Coronary artery (tissue), 2 donors: ENCODE measurements at regions not wholly inside any gene's neighbourhood (a gene's known extent, or its start where the extent isn't known, plus 50 kb on each side); places are given as distances from the start of the nearest gene placed in this dataset.

Experiments used
- DNase-seq: peaks from one replicate; pipeline ENCODE4 v3.0.0-alpha.2; 2017; ENCODE audit warnings: low spot score
- H3K27ac ChIP-seq, 2 donors: fragments of 200-600 bp; sonication (generic); one replicate each; pipeline ENCODE4 v1.5.1; 2016 to 2019
- H3K4me3 ChIP-seq: fragments of 200-600 bp; sonication (generic); 2 replicates; pipeline ENCODE4 v1.5.1; 2016; ENCODE audit warnings: mild to moderate bottlenecking, moderate library complexity
- CTCF ChIP-seq: fragments of 200-600 bp; sonication (generic); IDR thresholded peaks from one replicate; pipeline ENCODE4 v1.5.1; 2019; ENCODE audit warnings: antibody characterized with exemption

GRCh38 chr3:177554895-177555759 is 357.8 kb upstream of the TBL1XR1 start:
- Histone ChIP-seq H3K4me3 (no peak overlapping the region), H3K27ac (peak overlapping the region; percentile 7 to 61)
- no peak for TF ChIP-seq CTCF
- no peak for DNase-seq

DNA sequence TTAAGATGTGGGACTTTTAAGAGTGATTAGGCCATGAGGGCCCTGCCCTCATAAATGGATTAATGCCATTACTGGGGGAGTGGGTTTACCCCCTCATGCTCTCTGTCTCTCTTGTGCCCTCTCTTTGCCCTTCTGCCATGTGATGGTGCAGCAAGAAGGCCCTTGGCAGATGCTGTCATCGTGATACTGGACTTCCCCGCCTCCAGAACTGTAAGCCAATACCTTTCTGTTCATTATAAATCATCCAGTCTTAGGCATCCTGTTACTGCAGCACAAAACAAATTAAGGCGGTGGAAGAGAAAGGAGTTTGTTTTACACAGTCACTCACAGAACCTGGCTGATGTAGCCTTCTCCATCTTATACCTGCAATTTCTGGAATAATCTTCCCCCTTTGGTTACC is 360.3 kb upstream of the TBL1XR1 start:
- H3K4me3 ChIP-seq = no peak overlapping the region
- TF ChIP-seq CTCF = no peak
- no peak for DNase-seq
- H3K27ac ChIP-seq = no peak overlapping the region

- no peak for TF ChIP-seq CTCF
- no peak for DNase-seq
- H3K4me3 ChIP-seq = no peak overlapping the region
- no peak overlapping the region for H3K27ac ChIP-seq
These were observed 364.1 kb upstream of the TBL1XR1 start for GRCh38 chr3:177561365-177561764.

DNA sequence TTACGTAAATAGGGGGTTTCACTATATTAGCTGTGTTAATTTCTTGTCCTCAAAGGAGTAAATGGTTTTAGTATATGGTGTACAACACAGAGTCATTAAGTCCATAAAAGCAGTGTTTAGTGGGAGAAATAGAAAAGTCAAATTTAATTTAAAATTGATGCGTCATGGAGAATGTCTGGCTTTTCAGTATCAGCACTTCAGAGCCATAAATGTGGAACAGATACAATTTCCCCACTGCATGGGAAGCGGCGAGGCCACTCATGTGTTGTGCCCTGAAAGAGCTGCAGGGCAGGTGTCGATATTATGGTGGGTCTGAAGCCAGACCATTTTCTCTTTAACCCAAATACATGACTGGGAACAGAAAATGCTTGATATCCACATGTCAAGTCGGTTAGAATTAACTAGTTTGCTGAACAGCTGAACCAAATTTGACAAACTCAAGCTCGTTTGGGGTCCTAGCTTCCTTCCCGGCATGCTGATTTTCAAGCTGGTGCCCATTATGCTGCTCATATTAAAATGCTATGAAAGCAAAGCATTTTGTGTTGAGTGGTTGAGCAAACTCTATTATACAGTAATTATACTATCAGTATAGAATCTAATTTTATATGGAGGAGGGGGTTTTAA is 364.6 kb upstream of the TBL1XR1 start:
- TF ChIP-seq CTCF = no peak
- no peak overlapping the region for H3K4me3 ChIP-seq
- H3K27ac ChIP-seq = no peak overlapping the region
- DNase-seq = no peak

GRCh38 chr3:177563243-177563780 is 366.0 kb upstream of the TBL1XR1 start:
- no peak for TF ChIP-seq CTCF
- no peak overlapping the region for H3K27ac ChIP-seq

GRCh38 chr3:177563792-177564191 is 366.5 kb upstream of the TBL1XR1 start:
- DNase-seq = no peak
- H3K4me3 ChIP-seq = no peak overlapping the region
- no peak overlapping the region for H3K27ac ChIP-seq
- TF ChIP-seq CTCF = no peak

More at GRCh38 chr3:177563243-177563780, 366.0 kb upstream of the TBL1XR1 start:
- H3K4me3 ChIP-seq = no peak overlapping the region
- no peak for DNase-seq
